Cardiac septum (tissue), 1 donor: ENCODE measurements at regions not wholly inside any gene's neighbourhood (a gene's known extent, or its start where the extent isn't known, plus 50 kb on each side); places are given as distances from the start of the nearest gene placed in this dataset.
"Not testable (repeated sequence)": the region's sequence is repeated elsewhere in the genome, so short reads cannot be mapped to it uniquely, and the experiment has no call there.

Experiments
- DNase-seq: peaks from one replicate; pipeline ENCODE4 v3.0.0-alpha.2; 2020; ENCODE audit warnings: low spot score
- intact Hi-C: fragments of 100-400 bp; cut with DNase I; formaldehyde crosslinking; loops from one replicate; pipeline ENCODE4 v1.14.0; 2022
- donor health status: DM: no; HTN: no; CAD: no.

DNA sequence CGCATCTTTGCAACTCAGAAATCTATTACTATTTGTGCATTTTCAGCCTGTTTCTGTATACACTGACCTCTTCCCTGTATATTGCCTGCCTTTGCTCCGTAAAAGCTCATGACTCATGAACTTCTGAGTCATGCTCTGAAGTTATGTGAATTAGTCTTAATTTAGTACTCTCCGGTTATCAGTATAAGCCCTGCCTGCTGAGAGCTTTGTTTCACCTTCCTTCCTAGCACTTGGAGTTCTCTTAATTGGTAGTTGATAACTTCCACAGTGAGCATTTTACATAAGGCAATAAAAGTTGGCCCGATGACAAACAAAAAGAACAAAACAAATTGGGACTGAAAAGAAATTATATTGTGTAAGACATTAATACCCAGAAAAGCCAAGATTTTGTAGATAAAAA, 231.4 kb downstream of the GJA1 start:
- intact Hi-C loops, result loop anchor here (5.0 kb wide), 2 partner anchors 180 to 230 kb away; partner anchors contain the start of gene GJA1
- DNase-seq, result no peak

DNA sequence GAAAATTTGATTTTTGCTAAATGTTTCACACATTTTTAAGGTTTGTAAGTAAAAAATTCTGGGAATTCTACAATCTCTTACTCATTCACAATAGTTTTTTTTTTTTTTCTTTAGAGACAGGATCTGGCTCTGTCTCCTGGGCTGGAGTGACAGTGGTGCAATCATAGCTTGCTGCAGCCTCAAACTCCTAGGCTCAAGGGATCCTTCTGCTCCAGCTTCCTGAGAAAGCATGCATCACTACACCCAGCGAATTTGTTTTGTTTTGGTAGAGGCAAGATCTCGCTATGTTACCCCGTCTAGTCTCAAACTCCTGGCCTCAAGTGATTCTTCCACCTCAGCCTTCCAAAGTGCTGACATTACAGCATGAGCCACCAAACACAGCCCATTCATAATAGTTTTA, 232.8 kb downstream of the GJA1 start:
- no peak for DNase-seq
- intact Hi-C loops, result loop anchor here (5.0 kb wide), 2 partner anchors 179 to 231 kb away; partner anchors contain the start of gene GJA1

DNA sequence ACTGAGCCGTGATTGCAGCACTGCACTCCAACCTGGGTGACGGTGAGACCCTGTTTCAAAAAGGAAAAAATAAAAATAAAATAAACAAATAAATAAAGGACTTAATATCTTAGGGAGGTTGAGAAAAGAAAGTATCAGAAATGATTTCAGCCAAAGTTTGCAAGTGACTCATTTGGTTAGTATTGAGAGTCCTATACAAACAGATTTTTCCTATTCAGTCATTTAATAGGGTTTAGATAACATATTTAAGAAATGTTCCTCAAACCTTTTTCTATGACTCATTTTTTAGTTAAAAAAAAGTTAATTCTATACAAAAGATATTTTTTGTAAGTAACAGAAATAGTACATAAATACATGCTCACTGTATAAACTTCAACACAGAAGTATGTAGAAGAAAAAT, 235.1 kb downstream of the GJA1 start:
- intact Hi-C loops, result no loop called here
- no peak for DNase-seq

DNA sequence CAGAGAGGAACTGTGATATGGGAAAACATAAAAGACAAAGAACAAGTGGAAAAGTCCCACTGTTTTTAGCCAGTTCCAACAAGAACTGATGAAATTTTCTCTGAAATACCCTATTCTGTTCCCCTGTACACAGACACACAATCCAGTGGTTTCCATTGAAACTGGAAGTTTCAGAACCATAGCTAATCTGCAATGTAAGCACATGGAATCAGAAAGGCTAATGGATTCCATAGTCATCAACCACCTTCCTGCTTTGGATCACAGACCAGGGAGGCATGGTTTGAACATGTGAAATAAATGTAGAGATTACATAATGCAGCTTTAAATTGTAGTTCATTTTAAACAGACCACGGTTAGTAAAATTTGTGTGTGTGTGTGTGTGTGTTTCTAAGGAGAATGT, 242.1 kb downstream of the GJA1 start:
- intact Hi-C loops, result no loop called here
- no peak for DNase-seq

DNA sequence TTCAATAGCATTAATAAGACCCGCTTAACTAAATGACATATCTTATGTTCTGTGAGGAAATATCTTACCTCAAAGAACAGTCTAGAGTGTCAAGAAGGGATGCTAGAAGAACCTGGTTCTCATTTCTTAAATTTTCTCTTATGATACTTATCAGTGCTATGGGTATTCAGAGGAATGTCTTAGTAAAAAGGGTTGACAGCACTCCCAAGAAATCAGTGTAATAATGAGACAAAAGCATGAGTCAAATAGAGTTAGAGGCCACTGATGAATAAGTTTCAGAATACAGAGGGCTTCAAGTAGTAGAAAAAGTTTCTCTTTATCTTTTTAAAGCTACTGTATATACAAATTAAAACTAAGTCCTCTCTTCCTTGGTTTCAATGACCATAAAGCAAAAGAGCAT, 242.8 kb downstream of the GJA1 start:
- intact Hi-C loops, result no loop called here
- DNase-seq, result no peak

DNA sequence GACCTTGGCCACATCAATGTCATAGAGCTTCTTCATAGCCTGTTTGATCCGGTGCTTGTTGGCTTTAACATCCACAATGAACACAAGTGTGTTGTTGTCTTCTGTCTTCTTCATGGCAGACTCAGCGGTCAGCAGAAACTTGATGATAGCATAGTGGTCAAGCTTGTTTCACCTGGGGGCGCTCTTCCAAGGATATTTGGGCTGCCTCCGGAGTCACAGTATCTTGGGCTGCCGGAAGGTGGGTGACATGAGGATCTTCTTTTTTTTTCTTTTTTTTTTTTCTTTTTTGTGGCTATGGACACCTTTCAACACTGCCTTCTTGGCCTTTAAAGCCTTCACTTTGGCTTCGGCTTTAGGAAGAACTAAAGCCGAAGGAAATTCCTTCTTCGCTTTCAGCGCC, 244.6 kb downstream of the GJA1 start:
- DNase-seq, result no peak
- intact Hi-C loops, result no loop called here

DNA sequence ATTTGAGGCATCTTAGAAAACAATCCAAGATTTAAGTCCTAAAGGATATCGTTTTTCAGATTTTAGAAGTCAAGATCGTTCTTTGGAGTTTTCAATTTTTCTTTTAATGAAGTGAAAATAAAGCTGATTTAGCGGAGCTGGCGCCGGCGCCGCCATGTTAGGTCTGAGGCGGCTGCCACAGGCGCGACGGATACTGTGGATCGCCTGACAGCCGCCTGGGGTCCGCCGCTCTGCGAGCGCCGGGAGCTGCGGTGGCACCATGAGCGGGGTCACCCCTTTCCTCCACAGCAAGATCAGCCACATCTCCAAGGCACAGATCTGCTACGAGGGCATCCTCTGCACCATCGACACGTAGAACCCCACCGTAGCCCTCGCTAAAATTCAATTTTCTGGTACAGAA, 247.2 kb downstream of the GJA1 start:
- intact Hi-C loops, result no loop called here
- no peak for DNase-seq

DNA sequence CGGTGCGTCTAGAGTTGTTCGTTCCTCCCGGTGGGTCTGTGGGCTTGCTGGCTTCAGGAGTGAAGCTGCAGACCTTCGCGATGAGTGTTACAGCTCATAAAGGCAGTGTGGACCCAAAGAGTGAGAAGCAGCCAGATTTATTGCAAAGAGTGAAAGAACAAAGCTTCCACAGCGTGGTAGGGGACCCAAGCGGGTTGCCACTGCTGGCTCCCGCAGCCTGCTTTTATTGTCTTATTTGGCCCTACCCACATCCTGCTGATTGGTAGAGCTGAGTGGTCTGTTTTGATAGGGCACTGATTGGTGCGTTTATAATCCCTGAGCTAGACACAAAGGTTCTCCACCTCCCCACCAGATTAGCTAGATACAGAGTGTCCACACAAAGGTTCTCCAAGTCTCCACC, 250.4 kb downstream of the GJA1 start:
- intact Hi-C loops, result not testable (repeated sequence)

DNA sequence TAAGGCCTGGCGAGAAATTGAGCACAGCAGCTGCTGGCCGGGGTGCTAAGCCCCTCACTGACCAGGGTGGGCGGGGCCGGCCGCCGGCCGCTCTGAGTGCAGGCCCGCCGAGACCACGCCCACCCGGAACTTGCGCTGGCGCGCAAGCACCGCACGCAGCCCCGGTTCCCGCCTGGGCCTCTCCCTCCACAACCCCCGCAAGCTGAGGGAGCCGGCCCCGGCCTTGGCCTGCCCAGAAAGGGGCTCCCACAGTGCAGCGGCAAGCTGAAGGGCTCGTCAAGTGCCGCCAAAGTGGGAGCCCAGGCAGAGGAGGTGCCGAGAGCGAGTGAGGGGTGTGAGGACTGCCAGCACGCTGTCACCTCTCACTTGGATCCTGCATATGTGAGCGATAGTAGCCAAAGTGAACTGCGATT, 251.2 kb downstream of the GJA1 start:
- DNase-seq, result no peak
- intact Hi-C loops, result no loop called here

More for the DNA sequence above, 250.4 kb downstream of the GJA1 start:
- DNase-seq, result not testable (repeated sequence)

DNA sequence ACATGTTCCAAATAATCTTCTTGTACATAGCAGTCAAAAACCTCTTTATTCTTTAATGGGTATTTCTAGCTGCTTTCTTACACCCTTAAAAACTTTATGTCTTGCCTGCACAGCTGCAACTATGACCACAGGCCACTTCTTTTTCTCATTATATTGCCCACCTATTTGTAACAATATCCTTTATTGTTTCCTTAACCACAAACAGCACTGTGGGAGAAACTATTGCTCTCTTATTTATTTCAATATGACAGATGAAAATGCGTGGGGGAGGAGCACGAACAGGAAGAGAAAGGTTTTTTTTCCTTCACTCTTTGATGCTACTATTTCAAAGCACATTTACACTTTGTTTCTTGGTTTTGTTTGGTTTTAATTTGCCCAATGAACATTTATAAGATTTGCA, 253.5 kb downstream of the GJA1 start:
- intact Hi-C loops, result no loop called here
- DNase-seq, result no peak

DNA sequence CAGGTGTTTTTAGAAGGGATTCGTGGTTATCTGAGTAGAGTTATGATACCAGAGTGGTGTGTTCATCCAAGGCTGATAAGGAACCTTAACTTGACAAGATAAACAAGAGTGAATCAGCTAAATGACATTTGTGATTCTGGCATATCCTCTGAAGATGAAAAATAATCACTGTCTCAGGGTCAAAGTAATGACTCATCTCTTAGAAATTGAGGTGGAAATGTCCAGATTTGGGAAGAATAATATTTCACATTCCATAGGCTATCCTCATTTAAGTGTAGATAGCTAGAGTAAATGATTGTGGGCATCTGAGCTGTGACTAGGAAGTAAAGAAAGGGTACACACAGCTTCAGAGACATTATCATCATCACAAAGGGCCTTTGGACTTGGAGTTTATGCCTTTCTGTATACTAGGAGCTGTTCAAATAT, 255.7 kb downstream of the GJA1 start:
- no peak for DNase-seq
- intact Hi-C loops, result no loop called here

DNA sequence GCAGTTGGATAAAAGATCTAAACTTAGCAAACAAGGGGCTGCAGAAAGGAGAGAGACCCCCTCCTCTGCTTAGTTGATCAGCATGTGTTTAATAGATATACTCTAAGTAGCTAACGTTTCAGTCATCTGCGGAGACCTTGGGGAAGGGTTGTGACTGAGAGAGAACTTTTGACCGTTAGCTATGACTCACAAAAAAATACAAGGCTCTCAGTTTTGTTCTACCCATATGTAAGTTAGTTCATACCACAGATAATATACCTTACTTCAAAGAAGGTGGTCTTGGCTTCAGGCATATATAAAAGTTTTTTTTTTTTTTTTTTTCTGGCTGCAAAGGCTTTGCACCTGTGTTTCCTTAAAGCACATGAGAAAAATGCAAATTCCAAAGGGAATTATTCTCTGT, 258.9 kb downstream of the GJA1 start:
- intact Hi-C loops, result no loop called here
- DNase-seq, result no peak

DNA sequence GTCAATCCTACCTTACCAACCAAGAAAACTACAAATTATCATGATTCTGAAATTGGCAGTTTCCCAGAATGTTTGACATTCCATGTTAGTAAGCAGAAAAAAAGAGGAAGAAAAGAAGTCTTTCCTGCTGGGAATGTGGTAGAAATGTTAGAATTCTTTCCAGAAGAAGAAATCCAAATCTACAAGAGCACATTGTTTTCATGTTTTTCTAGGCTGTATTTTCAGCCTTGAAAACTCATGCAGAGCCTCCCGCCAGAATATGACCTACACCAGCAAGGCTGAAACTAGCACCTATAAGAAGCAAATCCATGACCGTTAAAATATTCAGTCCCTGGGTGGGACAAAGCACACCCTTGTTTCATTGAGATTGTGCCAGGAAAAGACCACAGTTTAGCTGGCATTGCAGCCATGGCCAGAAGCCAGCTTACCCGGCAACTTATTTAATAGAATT, 259.4 kb downstream of the GJA1 start:
- no peak for DNase-seq
- intact Hi-C loops, result no loop called here

DNA sequence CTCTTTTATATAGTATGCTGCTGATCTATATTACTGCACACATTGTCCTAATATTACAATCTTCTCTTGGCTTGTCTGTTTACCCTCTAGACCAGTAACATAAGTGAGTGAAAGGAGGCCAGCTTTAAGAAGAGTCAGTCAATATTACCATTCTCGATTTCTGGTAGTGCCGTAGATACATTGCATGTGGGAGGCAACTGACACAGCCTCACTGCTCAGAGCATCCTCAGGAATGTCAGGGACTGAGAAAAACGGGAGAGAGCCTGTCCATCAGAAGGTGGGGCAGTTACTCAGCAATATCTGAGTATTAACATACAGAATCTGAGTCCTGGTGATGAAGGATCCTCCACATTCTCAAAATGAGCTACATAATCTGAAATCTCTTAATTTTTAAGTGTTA, 259.9 kb downstream of the GJA1 start:
- intact Hi-C loops, result no loop called here
- DNase-seq, result no peak

DNA sequence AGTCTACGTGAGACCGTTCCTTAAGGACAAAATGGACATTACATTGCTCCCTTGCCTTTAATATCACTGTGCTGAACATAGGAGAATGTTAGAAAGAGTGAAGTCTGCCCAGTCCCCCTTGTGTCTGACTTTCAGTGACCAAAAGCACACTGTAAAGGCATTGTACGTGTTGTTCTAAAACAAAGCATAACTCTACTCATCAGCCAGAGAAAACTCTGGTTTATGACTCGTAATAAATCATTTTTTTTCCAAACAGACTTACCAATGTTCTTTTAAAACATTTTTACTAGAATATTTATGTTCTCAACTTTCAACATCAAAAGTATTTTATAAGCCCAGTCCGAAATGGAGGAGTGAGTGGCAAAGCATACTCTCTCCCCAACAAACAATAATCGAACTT, 262.5 kb downstream of the GJA1 start:
- intact Hi-C loops, result no loop called here
- no peak for DNase-seq

DNA sequence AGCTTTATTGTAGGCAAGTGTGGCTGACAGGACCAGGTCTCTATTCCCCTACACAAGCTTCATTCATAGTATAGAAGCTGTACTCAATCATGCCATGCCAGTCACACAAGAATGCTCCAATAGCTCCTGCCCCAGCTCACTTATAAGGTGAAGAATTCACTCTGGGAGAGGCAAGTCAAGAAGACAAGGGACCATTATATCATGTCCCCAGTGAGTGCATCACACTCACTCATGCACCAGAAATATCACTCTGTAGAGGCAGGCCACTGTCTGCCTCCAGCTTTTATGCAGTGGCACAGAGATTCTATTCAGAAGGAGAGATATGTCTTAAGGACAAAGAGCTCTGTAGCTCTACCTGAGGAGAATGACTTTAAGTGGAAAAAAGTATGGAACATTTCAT, 263.2 kb downstream of the GJA1 start:
- intact Hi-C loops, result no loop called here
- DNase-seq, result no peak

DNA sequence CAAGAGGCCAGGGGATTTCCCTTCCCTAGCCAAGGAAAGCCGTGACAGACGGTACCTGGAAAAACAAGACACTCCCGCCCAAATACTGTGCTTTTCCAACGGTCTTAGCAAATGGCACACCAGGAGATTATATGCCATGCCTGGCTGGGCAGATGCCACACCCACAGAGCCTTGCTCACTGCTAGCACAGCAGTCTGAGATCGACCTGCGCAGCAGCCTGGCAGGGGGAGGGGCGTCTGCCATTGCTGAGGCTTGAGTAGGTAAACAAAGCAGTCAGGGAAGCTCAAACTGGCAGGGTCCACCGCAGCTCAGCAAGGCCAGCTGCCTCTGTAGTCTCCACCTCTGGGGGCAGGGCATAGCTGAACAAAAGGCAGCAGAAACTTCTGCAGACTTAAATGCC, 267.7 kb downstream of the GJA1 start:
- intact Hi-C loops, DNase-seq: not testable (repeated sequence)

DNA sequence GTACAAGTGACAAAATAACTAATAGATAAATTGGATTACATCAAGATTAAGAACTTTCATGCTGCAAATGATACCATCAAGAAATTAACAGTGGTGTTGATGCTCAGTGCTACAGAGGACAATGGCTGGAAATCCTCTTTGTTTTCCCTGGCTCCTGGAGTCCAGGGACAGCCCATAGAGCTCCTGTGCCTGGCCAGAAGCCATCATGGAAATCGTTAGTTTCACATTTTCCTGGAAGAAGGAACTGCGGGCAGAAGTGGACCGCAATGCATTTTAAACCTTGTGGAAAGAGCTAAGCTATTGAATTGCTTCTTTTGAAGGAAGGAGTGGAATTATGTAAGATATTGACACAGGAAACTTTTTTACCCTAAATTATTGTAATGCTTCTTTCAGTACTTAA, 276.0 kb downstream of the GJA1 start:
- intact Hi-C loops, result loop anchor here (10.0 kb wide), 1 partner anchor 57 kb away; no protein-coding TSS in a partner anchor
- DNase-seq, result no peak

DNA sequence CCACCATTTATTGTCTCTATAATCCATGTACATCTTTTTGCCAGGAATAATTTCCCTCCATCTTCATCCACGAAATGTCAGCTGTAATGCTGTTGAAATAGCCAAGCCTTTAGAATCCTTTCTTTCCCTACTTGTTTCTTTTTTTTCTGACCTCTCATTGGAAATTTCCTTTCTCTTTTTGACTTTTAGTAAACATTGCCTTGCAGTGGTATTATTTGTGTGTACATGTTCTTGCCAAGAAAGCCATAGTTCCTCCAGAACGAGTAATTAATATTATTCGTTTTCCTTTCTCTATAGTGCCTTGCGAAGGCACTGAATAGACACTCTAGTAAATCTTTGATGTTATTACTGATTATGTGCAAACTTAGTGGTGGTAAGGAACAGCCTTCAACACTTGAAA, 282.2 kb downstream of the GJA1 start:
- intact Hi-C loops, result loop anchor here (10.0 kb wide), 1 partner anchor 63 kb away; no protein-coding TSS in a partner anchor
- no peak for DNase-seq

DNA sequence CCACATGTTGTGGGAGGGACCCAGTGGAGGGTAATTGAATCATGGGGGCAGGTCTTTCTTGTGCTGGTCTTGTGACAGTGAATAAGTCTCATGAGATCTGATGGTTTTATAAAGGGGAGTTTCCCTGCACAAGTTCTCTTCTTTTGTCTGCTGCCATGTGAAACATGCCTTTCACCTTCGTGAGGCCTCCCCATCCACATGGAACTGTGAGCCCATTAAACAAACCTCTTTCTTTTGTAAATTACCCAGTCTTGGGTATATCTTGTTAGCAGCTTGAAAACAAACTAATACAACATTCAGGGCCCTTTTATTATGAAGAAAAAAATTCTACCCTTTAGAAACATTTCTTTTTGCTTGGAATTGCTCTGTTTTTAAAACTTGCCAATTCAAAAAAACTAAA, 285.4 kb downstream of the GJA1 start:
- intact Hi-C loops, DNase-seq: not testable (repeated sequence)

DNA sequence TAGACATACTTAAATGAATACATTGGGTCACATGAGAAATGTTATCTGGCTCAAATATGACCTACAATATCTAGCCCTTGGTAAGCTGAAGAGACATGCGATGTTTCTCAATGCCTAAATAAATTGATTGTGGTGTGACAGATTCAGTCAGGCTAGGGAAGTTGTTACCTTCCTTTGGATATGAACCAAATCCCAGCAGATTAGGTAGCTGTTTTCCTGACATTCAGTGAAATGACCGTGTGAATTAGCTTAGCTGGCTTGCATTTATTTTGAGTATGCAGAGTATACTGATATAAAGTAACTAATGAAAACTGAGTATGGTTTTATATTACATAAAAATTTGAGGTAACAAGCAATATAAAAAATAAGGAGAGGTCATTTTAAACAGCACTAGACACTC, 288.2 kb downstream of the GJA1 start:
- intact Hi-C loops, result no loop called here

DNA sequence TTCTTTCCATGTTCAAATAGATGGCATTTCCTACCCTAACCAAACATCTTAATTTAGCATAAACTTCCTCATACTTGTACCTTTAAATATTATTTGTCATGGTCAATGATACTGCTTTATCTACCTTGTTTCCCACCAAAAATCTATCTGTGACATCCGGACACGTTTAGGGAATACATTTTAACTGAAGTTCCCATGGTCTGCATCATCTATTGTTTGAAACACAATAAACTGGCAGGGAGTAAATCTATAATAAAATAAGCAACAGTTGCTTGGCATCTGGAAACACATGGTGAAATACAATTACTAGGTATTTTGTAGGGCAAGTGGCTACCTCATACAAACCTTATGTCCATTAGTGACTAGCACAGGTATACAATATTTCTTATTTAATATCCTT, 289.1 kb downstream of the GJA1 start:
- intact Hi-C loops, result no loop called here
- DNase-seq, result no peak

More for the DNA sequence above, 288.2 kb downstream of the GJA1 start:
- no peak for DNase-seq
